HG02588 (cell line): ENCODE measurements at regions not wholly inside any gene's neighbourhood (a gene's known extent, or its start where the extent isn't known, plus 50 kb on each side); places are given as distances from the start of the nearest gene placed in this dataset.

ENCODE experiments used
- ATAC-seq: cut with Tn5 transposase; IDR thresholded peaks from one replicate; pipeline ENCODE4 v1.9.1; 2021; ENCODE audit warnings: mild to moderate bottlenecking, moderate library complexity; ENCODE audit not compliant: unreplicated experiment

DNA sequence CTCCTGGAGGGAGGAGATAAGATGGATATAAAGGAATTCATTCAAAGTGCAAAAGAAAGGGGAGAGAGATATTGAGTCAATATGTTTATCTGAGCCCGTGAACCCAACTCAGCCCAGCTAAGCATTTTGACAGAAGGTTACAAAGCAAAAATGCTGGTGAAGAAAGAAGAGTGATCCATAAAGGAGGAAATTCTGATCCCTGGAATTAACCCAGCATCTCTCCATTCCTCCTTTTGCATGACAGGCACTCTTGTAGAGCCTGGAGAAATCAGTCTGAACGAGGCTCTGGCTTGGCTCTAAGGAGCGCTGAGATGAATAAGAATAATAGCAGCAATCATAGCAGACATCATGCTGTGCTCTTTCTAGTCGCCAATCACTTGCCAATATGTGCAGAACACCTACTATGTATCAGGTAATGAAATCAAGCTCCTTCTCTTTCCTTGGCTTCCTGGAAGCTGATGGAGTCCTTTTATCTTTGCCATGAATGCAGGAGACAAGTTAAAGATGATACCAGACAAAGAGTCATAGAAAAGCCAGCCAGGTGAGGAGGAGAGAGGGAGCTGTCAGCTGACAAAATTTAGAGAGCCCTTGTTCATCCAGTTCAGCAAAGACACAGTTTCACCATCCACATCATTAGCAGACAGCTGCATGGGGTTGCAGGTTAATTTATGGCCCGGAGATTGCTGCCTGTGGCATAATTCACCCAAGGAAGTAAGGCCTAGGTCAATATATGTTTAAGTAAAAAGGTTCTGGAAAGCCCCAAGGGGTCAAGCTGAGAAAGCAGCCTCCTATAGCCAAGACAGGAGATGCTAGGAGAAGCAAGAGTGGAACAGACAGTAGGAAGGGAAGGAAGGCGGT, 476.5 kb upstream of the TBX3 start:
- ATAC-seq = no peak

- ATAC-seq = no peak
Measured at GRCh38 chr12:115158816-115159215, 474.8 kb upstream of the TBX3 start.

DNA sequence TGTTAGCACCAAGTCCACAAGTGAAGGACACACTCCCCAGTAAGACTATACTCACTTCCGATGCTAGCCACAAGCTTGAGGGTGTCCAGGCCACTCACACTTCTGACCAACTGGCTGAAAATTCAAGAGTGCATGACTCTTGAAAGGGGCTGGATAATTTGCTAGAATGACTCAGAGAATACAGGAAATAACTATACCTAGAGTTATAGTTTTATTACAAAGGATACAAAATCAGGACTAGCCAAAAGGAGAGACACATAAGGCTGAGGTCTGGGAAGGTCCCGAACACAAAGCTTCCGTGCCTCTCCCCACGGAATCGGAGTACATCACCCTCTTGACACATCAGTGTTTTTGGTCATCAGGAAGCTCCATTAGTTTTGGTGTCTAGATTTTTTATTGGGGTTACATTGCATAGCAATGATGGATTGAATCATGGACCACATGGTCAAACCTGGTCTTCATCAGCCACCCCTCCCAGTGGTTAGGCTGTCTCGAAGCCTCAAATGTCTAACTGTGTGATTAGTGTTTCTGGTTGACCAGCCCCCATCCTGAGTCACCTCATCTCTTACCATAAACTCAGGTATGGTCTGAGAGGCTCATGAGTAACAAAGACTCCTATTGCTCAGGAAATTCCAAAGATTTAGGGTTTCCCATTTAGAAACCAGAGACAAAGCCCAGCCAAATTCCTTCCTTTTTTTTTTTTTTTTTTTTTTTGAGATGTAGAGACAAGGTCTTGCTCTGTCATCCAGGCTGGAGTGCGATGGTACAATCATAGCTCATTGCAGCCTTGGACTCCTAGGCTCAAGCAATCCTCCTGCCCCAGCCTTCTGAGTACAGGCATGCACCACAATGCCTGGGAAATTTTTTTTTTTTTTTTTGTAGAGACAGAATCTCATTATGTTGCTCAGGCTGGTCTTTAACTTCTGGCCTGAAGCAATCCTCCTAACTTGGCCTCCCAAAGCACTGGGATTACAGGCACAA, 472.0 kb upstream of the TBX3 start:
- no peak for ATAC-seq

DNA sequence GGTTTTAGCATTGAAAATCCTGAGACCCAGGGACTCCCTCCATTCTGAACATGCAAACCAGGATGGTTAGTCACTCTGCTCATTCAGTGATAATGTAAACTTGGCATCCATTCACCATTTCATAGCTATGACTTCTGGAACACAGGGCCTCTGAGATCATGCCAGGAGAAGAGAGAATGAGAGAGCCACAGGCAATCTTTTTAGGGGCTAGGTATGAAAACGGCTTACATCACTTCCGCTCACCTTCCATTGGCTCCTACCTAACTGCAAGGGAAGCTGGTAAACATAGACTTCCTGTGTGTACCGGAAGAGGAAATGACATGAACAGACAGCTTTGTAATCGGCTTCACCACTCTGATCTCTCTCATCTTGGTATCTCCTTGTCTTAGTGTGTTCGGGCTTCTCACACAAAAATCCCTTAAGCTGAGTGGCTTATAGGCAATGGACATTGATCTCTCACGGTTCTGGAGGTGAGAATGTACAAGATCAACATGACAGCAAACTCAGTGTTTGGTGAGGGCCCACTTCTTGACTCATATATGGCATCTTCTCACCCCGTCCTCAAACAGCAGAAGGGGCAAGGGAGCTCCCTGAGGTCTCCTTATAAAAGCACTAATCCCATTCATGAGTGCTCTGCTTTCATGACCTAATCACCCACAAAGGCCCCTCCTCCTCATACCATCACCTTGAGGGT, 465.9 kb upstream of the TBX3 start:
- no peak for ATAC-seq

GRCh38 chr12:115149279-115149678, 465.3 kb upstream of the TBX3 start:
- no peak for ATAC-seq

- ATAC-seq = no peak
Measured at GRCh38 chr12:115147916-115148315, 463.9 kb upstream of the TBX3 start.

- no peak for ATAC-seq
Measured at GRCh38 chr12:115146453-115146852, 462.5 kb upstream of the TBX3 start.

DNA sequence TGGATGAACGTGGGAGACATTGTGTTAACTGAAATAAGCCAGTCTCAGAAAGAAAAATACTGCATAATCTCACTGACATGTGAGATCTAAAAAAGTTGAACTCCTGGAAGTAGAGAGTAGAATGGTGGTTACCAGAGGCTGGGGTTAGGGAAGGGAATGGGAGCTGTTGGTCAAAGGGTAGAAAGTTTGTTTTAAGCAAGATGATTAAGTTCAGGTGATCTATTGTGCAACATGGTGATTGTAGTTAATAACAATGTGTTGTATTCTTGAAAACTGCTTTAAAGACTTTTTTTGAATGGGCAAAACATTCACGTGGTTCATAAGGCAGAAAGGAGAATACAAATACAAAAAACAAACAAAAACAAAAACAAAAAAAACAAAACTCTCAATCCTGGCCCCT, 460.4 kb upstream of the TBX3 start:
- no peak for ATAC-seq

GRCh38 chr12:115140981-115141655, 457.1 kb upstream of the TBX3 start:
- ATAC-seq = no peak

DNA sequence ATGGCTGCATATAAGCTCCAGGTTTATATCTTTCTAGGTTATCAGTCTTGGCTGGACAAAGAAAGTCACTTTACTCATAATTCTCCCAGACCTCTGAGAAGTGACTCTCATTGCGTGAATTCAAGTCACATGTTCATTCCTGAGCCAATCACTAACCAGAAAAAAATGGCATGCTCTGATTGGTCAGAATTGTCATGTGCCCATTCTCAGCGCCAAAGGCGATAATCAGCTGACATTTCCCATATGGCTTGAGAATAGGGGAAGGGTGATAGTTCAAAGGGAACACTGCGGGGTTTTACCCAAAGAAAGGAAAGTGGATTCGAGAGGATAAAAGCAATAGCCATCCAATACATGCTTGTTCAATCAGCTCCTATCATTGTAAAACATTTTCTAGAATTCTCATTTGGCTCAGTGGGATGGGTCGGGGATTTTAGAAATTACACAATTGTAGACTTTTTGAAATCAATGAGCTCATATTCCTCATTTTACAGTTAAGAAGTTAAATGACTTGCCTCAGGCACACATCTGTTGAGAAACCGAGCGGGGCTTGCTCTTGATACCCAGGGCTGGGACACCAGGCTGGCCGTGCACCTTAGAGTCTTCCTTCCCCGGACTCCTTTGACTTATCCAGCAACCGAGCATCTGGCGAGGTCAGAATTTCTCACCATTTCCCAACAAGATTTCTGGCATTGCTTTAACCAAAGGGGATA, 454.0 kb upstream of the TBX3 start:
- no peak for ATAC-seq

DNA sequence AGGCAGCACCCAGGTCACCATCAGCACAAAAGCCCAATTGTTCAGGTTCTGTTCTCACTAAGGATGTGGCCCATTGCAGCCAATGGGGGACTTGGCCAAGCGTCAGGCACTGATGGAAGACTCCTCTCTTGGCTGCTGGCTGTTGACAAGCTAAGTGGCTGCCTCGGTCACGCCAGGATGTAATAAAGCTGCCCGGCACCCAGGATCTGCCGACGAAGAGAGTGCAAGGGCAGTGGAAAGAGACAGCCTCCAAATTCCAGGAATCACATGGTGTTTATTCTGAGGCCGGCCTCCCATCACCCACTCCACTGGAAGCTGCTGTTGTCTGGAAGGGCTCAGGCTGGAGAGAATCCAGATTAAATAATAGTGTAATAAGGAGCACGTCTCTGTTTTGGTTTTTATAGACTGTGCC, 451.8 kb upstream of the TBX3 start:
- no peak for ATAC-seq

GRCh38 chr12:115134298-115134697, 450.3 kb upstream of the TBX3 start:
- ATAC-seq = no peak

- no peak for ATAC-seq
Measured at GRCh38 chr12:115132905-115133304, 448.9 kb upstream of the TBX3 start.

GRCh38 chr12:115132145-115132544, 448.2 kb upstream of the TBX3 start:
- ATAC-seq = no peak

- no peak for ATAC-seq
Measured at GRCh38 chr12:115129727-115130126, 445.8 kb upstream of the TBX3 start.

DNA sequence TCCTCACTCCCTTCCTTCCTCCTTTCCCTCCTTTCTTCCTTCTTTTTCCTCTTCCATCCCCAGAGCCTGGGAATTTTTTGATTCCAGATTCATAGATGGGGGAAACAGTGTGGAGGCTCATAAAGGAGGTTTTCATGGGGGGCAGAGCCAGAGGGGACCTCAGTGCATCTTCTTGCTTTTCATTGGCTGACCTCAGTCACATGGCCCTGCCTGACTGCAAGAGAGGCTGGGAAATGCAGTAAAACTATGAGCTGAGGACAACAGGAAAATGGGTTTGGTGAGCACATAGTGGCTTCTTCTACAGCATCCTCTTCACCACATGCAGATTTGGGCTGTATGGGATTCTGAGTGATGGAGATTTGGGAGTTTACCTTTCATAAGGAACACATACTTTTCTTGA, 437.1 kb upstream of the TBX3 start:
- no peak for ATAC-seq

GRCh38 chr12:115118177-115118724, 434.3 kb upstream of the TBX3 start:
- no peak for ATAC-seq

- ATAC-seq = no peak
Measured at GRCh38 chr12:115114140-115114539, 430.2 kb upstream of the TBX3 start.

- ATAC-seq = no peak
Measured at GRCh38 chr12:115109863-115110262, 425.9 kb upstream of the TBX3 start.
